A673 (cell line): ENCODE measurements at regions not wholly inside any gene's neighbourhood (a gene's known extent, or its start where the extent isn't known, plus 50 kb on each side); places are given as distances from the start of the nearest gene placed in this dataset.

Experiments used
- BruUV-seq: library from RNA; stranded (reverse); fragments of 400-500 nt; replicated peaks from 2 replicates; lab custom pipeline; 2021; lab: Mats Ljungman, UMichigan
- CTCF ChIA-PET: fragments of 300-600 bp; sonication (Branson Sonifier 250); formaldehyde crosslinking; loops from one replicate; lab custom pipeline; 2022; ENCODE audit warnings: antibody characterized with exemption; lab: Charles Lee
- POLR2A ChIA-PET: fragments of 300-600 bp; sonication (Branson Sonifier 250); formaldehyde crosslinking; loops from one replicate; lab custom pipeline; 2022; ENCODE audit warnings: antibody characterized with exemption; ENCODE audit not compliant: low non-redundant PET; lab: Charles Lee
- DNase-seq: peaks from one replicate; pipeline ENCODE4 v3.0.0-alpha.2; 2015; ENCODE audit warnings: low spot score
- H3K27ac ChIP-seq: fragments of 200-600 bp; sonication (generic); 2 replicates; pipeline ENCODE4 v1.5.1; 2016; ENCODE audit warnings: mixed run types, low read depth, mild to moderate bottlenecking, mixed read lengths, antibody characterized with exemption, low read length; ENCODE audit not compliant: poor library complexity, severe bottlenecking
- H3K27me3 ChIP-seq: fragments of 200-600 bp; sonication (generic); replicated peaks from 2 replicates; pipeline ENCODE4 v1.6.1; 2017; ENCODE audit warnings: mixed run types, low read depth, mild to moderate bottlenecking, mixed read lengths, antibody characterized with exemption, low read length; ENCODE audit not compliant: insufficient read depth, poor library complexity
- H3K36me3 ChIP-seq: fragments of 200-600 bp; sonication (generic); 2 replicates; pipeline ENCODE4 v1.6.1; 2016; ENCODE audit warnings: mixed run types, mild to moderate bottlenecking, mixed read lengths, antibody characterized with exemption, low read length; ENCODE audit not compliant: insufficient read depth, poor library complexity, severe bottlenecking
- H3K4me1 ChIP-seq: fragments of 200-600 bp; sonication (generic); 2 replicates; pipeline ENCODE4 v1.6.1; 2017; ENCODE audit warnings: mixed run types, mild to moderate bottlenecking, mixed read lengths, antibody characterized with exemption, low read length; ENCODE audit not compliant: insufficient read depth, poor library complexity, severe bottlenecking
- H3K4me3 ChIP-seq: fragments of 200-600 bp; sonication (generic); 2 replicates; pipeline ENCODE4 v1.5.1; 2016; ENCODE audit warnings: low read depth, mixed run types, mild to moderate bottlenecking, mixed read lengths, low read length; ENCODE audit not compliant: poor library complexity, severe bottlenecking
- H3K9me3 ChIP-seq: fragments of 200-600 bp; sonication (generic); 2 replicates; pipeline ENCODE4 v1.6.1; 2016; ENCODE audit warnings: mixed run types, low read depth, mild to moderate bottlenecking, mixed read lengths, antibody characterized with exemption, low read length; ENCODE audit not compliant: poor library complexity, severe bottlenecking
- CTCF ChIP-seq: fragments of 300-800, 200-600 bp; sonication (generic); conservative IDR thresholded peaks from 2 replicates; pipeline ENCODE4 v1.5.1; 2017; ENCODE audit warnings: low read depth, mild to moderate bottlenecking, antibody characterized with exemption, low read length, moderate library complexity, mixed read lengths
- EZH2 ChIP-seq: fragments of 200-600 bp; sonication (generic); IDR thresholded peaks from 2 replicates; pipeline ENCODE4 v1.6.1; 2017; ENCODE audit warnings: borderline replicate concordance, low read depth, mild to moderate bottlenecking, mixed read lengths, antibody characterized with exemption, low read length; ENCODE audit not compliant: poor library complexity, severe bottlenecking
- intact Hi-C: fragments of 100-400 bp; cut with micrococcal nuclease; formaldehyde crosslinking; loops from one replicate; pipeline ENCODE4 v1.10.0; 2022; ENCODE audit not compliant: unreplicated experiment

DNA sequence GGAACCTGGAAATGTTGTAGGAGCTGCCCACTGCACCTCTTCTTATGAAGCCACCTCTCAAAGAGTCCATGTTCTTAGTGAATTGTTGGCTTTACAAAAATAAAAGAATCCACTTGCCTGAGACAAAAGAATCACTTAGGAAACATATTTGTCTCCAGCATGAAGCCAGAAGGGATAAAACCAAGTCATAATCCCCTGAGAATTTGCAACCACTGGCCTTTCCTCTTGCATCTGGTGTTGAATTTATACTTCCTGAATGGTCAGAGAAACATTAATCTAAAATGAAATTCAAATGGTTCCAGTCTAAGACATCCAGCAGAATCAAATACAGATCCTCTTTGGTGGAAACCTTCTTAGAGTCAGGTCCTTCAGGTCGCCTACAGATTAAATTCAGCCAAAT is 192.5 kb upstream of the ECI2 start:
- CTCF ChIA-PET, result interaction anchor here (0.6 kb wide), 1 partner anchor 26 kb away, joined by 4 read pairs; no protein-coding TSS in a partner anchor
- intact Hi-C loops, result no loop called here
- DNase-seq, result no peak

DNA sequence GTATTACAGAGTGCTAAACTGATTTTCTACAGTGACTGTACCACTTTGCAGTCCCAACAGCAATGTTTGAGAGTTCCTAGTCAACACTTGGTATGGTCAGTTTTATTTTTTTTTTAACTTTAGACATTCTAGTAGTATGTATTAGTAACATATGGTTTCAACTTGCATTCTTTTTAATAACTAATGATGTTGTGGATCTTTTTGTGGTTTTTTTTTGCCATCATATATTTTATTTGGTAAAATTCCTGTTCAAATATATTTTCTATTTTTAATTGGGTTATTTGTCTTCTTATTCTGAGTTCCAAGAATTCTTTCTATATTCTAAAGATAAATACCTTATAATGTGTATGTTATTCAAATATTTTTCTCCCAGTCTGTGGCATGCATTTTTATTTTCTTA is 189.4 kb upstream of the ECI2 start:
- H3K9me3 ChIP-seq, result no peaks in the 10 kb centered on the region

More for the DNA sequence above, 192.5 kb upstream of the ECI2 start:
- POLR2A ChIA-PET, result interaction anchor here (0.5 kb wide), 1 partner anchor 206 kb away, joined by 3 read pairs; no protein-coding TSS in a partner anchor
- no TSS peak for BruUV-seq
- TF ChIP-seq EZH2 (no peak), CTCF (no peak)
- Histone ChIP-seq H3K27ac (no peak overlapping the region), H3K27me3 (no peaks in the 10 kb centered on the region), H3K4me3 (no peak overlapping the region), H3K9me3 (no peaks in the 10 kb centered on the region), H3K4me1 (peaks cover 11% of the 10 kb centered on the region), H3K36me3 (no peaks in the 10 kb centered on the region)

DNA sequence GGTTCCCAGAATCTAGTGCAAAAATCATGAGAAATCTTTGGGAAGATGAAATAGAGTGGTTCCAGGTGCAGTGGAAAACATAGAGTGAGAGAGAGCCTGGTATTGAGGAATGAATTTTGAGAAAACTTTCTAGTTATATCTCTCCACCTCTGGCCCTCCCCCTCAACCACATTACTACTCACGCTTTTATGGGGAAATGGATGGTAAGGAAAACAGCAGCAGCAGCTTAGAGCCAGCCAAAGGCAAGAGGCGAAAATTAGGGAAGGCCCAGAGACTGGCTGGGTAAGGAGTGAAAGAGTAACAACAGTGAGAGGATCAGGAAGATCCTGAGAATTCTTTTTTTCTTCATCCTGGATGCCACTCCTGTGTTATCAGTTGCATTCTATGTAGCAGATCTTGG is 187.9 kb upstream of the ECI2 start:
- no peaks in the 10 kb centered on the region for H3K9me3 ChIP-seq
- TF ChIP-seq CTCF, result no peak
- TF ChIP-seq EZH2, result no peak
- intact Hi-C loops, result no loop called here
- H3K27me3 ChIP-seq, result no peaks in the 10 kb centered on the region
- H3K27ac ChIP-seq, result no peak overlapping the region
- H3K4me1 ChIP-seq, result peaks cover 50% of the 10 kb centered on the region
- H3K36me3 ChIP-seq, result no peaks in the 10 kb centered on the region
- POLR2A ChIA-PET, result no interaction called here
- no TSS peak for BruUV-seq
- no peak overlapping the region for H3K4me3 ChIP-seq
- no peak for DNase-seq
- CTCF ChIA-PET, result no interaction called here

More for the DNA sequence above, 189.4 kb upstream of the ECI2 start:
- H3K27ac ChIP-seq, result no peak overlapping the region
- no peaks in the 10 kb centered on the region for H3K36me3 ChIP-seq
- intact Hi-C loops, result no loop called here
- TF ChIP-seq EZH2, result no peak
- no peak for TF ChIP-seq CTCF
- H3K4me3 ChIP-seq, result no peak overlapping the region
- H3K4me1 ChIP-seq, result peaks cover 38% of the 10 kb centered on the region
- POLR2A ChIA-PET, result no interaction called here
- DNase-seq, result no peak
- no TSS peak for BruUV-seq
- no peaks in the 10 kb centered on the region for H3K27me3 ChIP-seq
- CTCF ChIA-PET, result no interaction called here
